NCI-H526 treated with DMSO at 0.1 percent for 48 hours (cell line): ENCODE measurements at regions not wholly inside any gene's neighbourhood (a gene's known extent, or its start where the extent isn't known, plus 50 kb on each side); places are given as distances from the start of the nearest gene placed in this dataset.

ENCODE experiments used
- DNase-seq: peaks from one replicate; lab custom pipeline; 2025; lab: John Stamatoyannopoulos, UW

- no peak for DNase-seq
Measured at GRCh38 chr4:57172065-57172464, 61.9 kb upstream of the IGFBP7 start.

- no peak for DNase-seq
Measured at GRCh38 chr4:57168982-57169381, 58.8 kb upstream of the IGFBP7 start.

- peak; percentile 55 for DNase-seq
Measured at GRCh38 chr4:57163530-57164459, 53.6 kb upstream of the IGFBP7 start.

- DNase-seq: no peak
Measured at GRCh38 chr4:57162499-57163019, 52.4 kb upstream of the IGFBP7 start.
